ENCODE measurements at regions not wholly inside any gene's neighbourhood (a gene's known extent, or its start where the extent isn't known, plus 50 kb on each side); places are given as distances from the start of the nearest gene placed in this dataset.

DNA sequence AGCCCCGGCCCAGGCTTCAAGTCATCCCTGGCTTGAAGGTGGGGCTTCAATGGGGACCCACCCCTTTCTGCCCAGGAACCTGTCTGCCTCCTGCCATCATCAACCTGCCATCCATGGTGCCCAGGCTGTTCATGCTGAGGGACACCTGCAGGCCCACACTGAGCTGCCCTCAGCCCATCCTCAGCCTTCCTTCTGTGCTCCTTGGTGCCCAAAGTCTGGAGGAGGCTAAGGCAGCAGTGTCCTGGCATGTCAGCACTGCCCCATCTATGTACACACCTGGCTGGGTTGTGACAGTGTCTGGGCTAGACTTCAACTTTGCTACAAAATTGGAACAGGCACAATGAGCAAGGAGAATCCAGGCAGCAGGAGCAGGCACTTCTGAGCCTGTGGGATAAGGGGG, 745.3 kb upstream of the EPHA6 start:
- TF ChIP-seq CTCF (IDR thresholded peaks at IDR 0.05; ENCODE audit: low read depth, low read length, poor library complexity, severe bottlenecking) (no peak), EZH2phosphoT487 (IDR thresholded peaks at IDR 0.05; ENCODE audit: borderline replicate concordance, low read length) (no peak)

Measured in DOHH2 (cell line).